ENCODE measurements at regions not wholly inside any gene's neighbourhood (a gene's known extent, or its start where the extent isn't known, plus 50 kb on each side); places are given as distances from the start of the nearest gene placed in this dataset.

DNA sequence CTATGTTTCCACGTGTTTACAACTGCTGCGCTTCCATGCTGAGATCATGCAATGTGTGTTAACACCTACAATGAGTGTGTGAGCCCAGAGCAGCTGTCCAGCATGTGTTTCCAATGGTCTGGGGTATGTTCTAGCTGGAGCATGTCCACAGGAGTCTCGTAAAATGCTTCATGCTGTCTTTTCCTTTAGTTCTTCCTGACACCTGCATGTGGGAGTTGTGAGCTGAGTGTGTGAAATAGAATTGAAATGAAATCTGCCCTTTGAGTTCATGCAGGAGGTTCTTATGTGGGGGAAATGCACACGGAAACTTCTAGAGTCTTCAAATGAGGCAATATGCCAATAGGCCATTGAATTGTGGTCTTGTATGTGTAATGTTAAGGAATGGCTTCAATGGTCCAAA lies 205.1 kb downstream of the RND3 start:
- no peak for DNase-seq
- no peak overlapping the region for H3K27ac Mint-ChIP-seq (ENCODE audit: unreplicated experiment)
- TF ChIP-seq, protein P1, sequence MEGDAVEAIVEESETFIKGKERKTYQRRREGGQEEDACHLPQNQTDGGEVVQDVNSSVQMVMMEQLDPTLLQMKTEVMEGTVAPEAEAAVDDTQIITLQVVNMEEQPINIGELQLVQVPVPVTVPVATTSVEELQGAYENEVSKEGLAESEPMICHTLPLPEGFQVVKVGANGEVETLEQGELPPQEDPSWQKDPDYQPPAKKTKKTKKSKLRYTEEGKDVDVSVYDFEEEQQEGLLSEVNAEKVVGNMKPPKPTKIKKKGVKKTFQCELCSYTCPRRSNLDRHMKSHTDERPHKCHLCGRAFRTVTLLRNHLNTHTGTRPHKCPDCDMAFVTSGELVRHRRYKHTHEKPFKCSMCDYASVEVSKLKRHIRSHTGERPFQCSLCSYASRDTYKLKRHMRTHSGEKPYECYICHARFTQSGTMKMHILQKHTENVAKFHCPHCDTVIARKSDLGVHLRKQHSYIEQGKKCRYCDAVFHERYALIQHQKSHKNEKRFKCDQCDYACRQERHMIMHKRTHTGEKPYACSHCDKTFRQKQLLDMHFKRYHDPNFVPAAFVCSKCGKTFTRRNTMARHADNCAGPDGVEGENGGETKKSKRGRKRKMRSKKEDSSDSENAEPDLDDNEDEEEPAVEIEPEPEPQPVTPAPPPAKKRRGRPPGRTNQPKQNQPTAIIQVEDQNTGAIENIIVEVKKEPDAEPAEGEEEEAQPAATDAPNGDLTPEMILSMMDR (IDR thresholded peaks at IDR 0.05; ENCODE audit: unreplicated experiment) = no peak
- peaks cover 7% of the 10 kb centered on the region for H3K9me3 Mint-ChIP-seq (ENCODE audit: low read depth, unreplicated experiment)
- no peaks in the 10 kb centered on the region for H3K27me3 Mint-ChIP-seq (ENCODE audit: unreplicated experiment)
- intact Hi-C loops (cut with micrococcal nuclease; ENCODE audit: unreplicated experiment) = no loop called here
- H3K36me3 Mint-ChIP-seq (ENCODE audit: insufficient read depth, unreplicated experiment) = peaks cover 5% of the 10 kb centered on the region
- CTCF ChIA-PET = no interaction called here
- no peaks in the 10 kb centered on the region for H3K4me1 Mint-ChIP-seq (ENCODE audit: low read depth, unreplicated experiment)
- BruUV-seq (replicated peaks) = no TSS peak
- no peak overlapping the region for H3K4me3 Mint-ChIP-seq (ENCODE audit: low read depth, unreplicated experiment)

DNA sequence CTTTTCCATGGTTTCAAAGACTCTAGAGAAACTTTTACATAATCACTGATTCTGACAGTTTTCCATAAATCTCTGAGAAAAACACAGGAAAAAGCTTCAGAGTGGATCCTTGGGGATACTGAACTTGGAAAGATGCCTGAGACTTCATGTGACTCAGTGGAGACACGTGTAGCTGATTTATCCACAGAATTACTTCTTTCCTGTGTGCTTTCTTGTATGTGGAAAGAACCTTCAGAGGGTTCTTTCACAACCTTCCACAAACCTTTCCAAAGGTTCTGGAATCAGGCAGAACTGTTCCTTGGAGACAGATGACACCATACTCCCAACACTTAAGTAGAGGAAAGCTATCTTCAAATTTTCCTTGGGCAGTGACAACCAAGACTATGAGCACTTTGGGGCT lies 207.2 kb downstream of the RND3 start:
- Mint-ChIP-seq H3K9me3 (ENCODE audit: low read depth, unreplicated experiment) (peaks cover 14% of the 10 kb centered on the region), H3K36me3 (ENCODE audit: insufficient read depth, unreplicated experiment) (peaks cover 5% of the 10 kb centered on the region), H3K27me3 (ENCODE audit: unreplicated experiment) (no peaks in the 10 kb centered on the region), H3K27ac (ENCODE audit: unreplicated experiment) (no peak overlapping the region), H3K4me3 (ENCODE audit: low read depth, unreplicated experiment) (no peak overlapping the region), H3K4me1 (ENCODE audit: low read depth, unreplicated experiment) (no peaks in the 10 kb centered on the region)
- BruUV-seq (replicated peaks) = no TSS peak
- intact Hi-C loops (cut with micrococcal nuclease; ENCODE audit: unreplicated experiment) = no loop called here
- CTCF ChIA-PET = no interaction called here
- no peak for DNase-seq
- TF ChIP-seq, protein P1 (IDR thresholded peaks at IDR 0.05; ENCODE audit: unreplicated experiment) = no peak

DNA sequence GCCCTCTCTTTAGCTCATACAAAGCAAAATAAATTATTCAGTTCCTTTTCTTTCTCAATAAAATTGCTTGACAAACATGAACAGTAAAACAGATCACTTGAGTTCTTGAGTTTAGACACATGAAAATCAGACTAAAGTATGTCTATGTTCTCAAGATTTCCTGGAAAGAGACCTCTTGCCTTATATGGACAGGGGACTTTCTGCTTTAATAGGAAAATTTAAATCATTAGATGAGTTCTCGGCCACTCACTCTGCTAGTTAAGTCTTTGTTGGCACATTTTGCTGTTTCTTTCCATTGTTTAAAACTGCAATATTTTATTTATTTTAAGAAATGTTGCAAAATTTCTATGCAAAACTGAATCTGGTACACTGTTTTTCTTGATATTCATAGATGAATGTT lies 207.8 kb downstream of the RND3 start:
- DNase-seq = no peak
- H3K27me3 Mint-ChIP-seq (ENCODE audit: unreplicated experiment) = no peaks in the 10 kb centered on the region
- no peak overlapping the region for H3K27ac Mint-ChIP-seq (ENCODE audit: unreplicated experiment)
- CTCF ChIA-PET = no interaction called here
- H3K9me3 Mint-ChIP-seq (ENCODE audit: low read depth, unreplicated experiment) = peaks cover 14% of the 10 kb centered on the region
- no peak overlapping the region for H3K4me3 Mint-ChIP-seq (ENCODE audit: low read depth, unreplicated experiment)
- intact Hi-C loops (cut with micrococcal nuclease; ENCODE audit: unreplicated experiment) = no loop called here
- H3K36me3 Mint-ChIP-seq (ENCODE audit: insufficient read depth, unreplicated experiment) = peaks cover 5% of the 10 kb centered on the region
- TF ChIP-seq, protein P1 (IDR thresholded peaks at IDR 0.05; ENCODE audit: unreplicated experiment) = no peak
- no TSS peak for BruUV-seq (replicated peaks)
- H3K4me1 Mint-ChIP-seq (ENCODE audit: low read depth, unreplicated experiment) = no peaks in the 10 kb centered on the region

DNA sequence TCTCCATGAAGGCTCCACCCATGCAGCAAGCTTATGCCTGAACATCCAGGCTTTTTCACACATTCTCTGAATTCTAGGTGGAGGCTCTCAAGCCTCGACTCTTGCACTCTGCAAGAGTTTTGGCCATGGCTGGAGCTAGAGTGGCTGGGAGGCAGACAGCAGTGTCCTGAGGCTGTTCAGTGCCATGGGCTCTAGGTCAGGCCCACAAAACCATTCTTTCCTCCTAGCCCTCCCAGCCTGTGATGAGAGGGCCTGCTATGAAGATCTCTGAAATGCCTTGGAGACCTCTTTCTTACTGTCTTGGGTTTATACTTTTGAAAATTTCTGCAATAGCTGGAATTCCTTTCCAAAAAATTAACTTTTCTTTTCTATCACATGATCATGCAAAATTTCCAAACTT lies 210.7 kb downstream of the RND3 start:
- Mint-ChIP-seq H3K4me3 (ENCODE audit: low read depth, unreplicated experiment) (no peak overlapping the region), H3K9me3 (ENCODE audit: low read depth, unreplicated experiment) (peaks cover 14% of the 10 kb centered on the region), H3K36me3 (ENCODE audit: insufficient read depth, unreplicated experiment) (peaks cover 9% of the 10 kb centered on the region), H3K27me3 (ENCODE audit: unreplicated experiment) (no peaks in the 10 kb centered on the region), H3K27ac (ENCODE audit: unreplicated experiment) (no peak overlapping the region), H3K4me1 (ENCODE audit: low read depth, unreplicated experiment) (no peaks in the 10 kb centered on the region)
- no peak for DNase-seq
- CTCF ChIA-PET = no interaction called here
- TF ChIP-seq, protein P1 (IDR thresholded peaks at IDR 0.05; ENCODE audit: unreplicated experiment) = no peak
- BruUV-seq (replicated peaks) = no TSS peak
- intact Hi-C loops (cut with micrococcal nuclease; ENCODE audit: unreplicated experiment) = no loop called here

DNA sequence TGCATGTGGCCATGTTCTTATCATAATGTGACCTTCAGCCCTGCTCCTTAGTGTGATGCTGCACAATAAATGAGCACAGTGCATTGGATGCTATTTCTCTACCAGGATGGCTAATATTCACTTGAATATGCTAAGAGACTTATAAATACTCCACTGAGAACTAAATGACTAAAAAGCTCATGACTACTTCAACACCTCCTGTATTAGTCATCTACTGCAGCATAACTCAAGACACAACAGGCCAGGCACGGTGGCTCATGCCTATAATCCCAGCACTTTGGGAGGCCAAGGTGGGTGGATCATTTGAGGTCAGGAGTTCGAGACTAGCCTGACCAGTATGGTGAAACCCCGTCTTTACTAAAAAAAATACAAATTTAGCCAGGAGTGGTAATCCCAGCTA lies 213.4 kb downstream of the RND3 start:
- Mint-ChIP-seq H3K36me3 (ENCODE audit: insufficient read depth, unreplicated experiment) (peaks cover 5% of the 10 kb centered on the region), H3K27me3 (ENCODE audit: unreplicated experiment) (no peaks in the 10 kb centered on the region), H3K4me1 (ENCODE audit: low read depth, unreplicated experiment) (no peaks in the 10 kb centered on the region), H3K27ac (ENCODE audit: unreplicated experiment) (no peak overlapping the region), H3K4me3 (ENCODE audit: low read depth, unreplicated experiment) (no peak overlapping the region), H3K9me3 (ENCODE audit: low read depth, unreplicated experiment) (peaks cover 10% of the 10 kb centered on the region)
- TF ChIP-seq, protein P1 (IDR thresholded peaks at IDR 0.05; ENCODE audit: unreplicated experiment) = no peak
- no TSS peak for BruUV-seq (replicated peaks)
- CTCF ChIA-PET = no interaction called here
- no peak for DNase-seq
- intact Hi-C loops (cut with micrococcal nuclease; ENCODE audit: unreplicated experiment) = no loop called here

All from Calu3 (cell line).